ENCODE measurements at regions not wholly inside any gene's neighbourhood (a gene's known extent, or its start where the extent isn't known, plus 50 kb on each side); places are given as distances from the start of the nearest gene placed in this dataset.
"Not testable (repeated sequence)": the region's sequence is repeated elsewhere in the genome, so short reads cannot be mapped to it uniquely, and the experiment has no call there.

GRCh38 chr9:82116556-82116955, 128.0 kb downstream of the SPATA31D1 start:
- DNase-seq (ENCODE audit: low read depth, low spot score), result peak; percentile 11

DNA sequence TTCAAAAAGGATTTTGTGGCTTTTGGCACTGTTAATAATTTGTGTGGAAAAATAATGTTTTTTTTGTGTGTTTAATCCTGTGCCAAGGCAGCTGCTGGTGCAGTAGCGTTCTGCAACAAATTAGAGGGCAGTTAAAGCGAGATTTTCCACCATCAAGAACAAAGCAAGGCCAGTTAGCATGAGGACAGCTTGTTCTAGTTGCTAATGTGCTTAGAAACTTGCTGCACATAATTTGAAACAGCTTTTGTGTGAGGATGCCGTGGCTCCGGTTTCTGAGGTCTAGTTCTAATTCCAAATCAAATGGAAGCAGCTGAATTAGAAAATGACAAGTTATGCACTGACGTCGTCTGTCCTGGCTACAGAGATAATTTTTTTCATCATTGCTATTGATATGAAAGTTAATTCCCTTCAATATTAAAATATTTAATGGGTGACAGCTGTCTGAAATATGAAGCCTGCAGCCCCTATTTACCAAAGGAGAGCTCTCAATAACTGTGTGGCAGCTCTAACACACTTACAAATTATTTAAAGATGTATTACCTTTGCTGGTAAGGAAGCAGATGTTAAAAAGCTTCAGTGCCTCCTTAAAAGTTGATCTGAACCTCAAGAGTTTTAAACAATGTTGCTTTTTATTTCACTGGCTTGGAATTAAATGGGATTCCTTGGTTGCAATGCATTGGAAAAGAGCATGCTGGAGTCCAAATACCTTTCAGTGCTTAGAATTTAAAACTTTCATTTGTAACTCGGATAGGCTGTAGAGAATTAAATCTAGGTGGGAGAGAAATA, 128.6 kb downstream of the SPATA31D1 start:
- peak; percentile 18 for DNase-seq (ENCODE audit: low read depth, low spot score)

- DNase-seq (ENCODE audit: low read depth, low spot score), result no peak
Measured at GRCh38 chr9:82122731-82123130, 134.2 kb downstream of the SPATA31D1 start.

GRCh38 chr9:82124090-82124489, 135.5 kb downstream of the SPATA31D1 start:
- no peak for DNase-seq (ENCODE audit: low read depth, low spot score)

DNA sequence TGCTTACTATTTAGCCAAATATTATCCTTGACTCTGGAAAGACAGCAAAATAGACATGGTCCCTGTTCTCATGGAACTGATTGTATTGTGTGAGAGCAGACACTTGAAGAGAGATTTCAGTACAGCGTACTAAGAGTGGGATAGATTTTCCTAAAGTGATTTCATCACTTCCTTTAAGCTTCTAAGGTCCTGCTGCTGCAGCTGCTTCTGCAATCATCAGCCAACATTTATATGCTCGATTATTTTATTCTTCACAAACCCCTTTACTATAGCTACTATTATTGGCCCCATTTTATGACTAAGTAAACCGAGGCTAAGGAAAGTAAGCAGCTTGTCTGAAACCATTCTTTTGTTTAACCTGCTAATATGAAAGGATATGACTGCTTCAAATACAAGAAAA, 137.7 kb downstream of the SPATA31D1 start:
- DNase-seq (ENCODE audit: low read depth, low spot score), result no peak

DNA sequence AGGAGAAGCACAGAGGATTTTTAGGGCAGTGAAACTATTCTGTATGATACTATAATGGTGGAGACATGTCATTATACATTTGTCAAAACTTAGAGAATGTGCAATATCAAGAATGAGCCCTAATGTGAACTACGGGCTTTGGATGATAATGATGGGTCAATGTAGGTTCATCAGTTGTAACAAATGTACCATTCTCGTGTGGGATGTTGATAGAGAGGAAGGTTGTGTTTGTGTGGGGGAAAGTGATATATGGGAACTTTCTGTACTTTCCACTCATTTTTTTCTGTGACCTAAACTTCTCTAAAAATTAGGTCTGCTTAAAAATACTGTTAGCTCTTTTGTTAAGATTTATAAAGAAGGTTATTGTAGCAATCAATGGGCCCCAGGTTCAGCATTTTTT, 138.9 kb downstream of the SPATA31D1 start:
- no peak for DNase-seq (ENCODE audit: low read depth, low spot score)

DNA sequence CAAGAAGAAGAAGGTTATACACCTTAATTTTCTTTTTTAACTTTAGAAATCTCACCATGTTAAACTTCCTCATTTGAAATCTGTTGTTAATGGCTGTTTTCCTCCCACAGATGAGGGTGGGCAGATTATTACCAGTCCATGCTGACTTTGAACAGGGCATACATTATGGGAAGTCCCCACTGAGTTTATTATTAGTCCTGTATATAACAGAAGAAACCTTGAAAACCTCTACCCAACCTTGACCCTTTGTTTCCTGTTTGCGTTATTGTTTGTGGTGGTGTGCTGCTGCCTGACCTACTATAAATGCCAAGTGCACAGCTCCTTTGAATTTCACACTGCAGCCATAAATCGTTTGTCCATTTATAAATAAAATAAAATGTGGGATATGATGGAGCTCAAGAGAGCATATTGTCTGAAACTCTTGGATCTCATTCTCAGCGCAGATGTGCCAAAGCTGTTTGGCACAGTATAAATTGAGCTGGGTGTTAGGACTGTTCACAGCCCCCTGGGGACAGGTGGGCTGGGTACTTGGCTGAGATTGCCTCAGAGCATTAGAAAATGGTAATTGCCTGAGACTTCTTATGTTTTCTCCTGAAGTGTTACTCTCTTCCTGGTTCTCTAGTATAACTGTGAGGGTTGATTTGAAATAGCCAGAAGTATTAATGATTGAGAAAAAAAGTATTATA, 139.6 kb downstream of the SPATA31D1 start:
- no peak for DNase-seq (ENCODE audit: low read depth, low spot score)

- no peak for DNase-seq (ENCODE audit: low read depth, low spot score)
Measured at GRCh38 chr9:82129708-82130107, 141.1 kb downstream of the SPATA31D1 start.

DNA sequence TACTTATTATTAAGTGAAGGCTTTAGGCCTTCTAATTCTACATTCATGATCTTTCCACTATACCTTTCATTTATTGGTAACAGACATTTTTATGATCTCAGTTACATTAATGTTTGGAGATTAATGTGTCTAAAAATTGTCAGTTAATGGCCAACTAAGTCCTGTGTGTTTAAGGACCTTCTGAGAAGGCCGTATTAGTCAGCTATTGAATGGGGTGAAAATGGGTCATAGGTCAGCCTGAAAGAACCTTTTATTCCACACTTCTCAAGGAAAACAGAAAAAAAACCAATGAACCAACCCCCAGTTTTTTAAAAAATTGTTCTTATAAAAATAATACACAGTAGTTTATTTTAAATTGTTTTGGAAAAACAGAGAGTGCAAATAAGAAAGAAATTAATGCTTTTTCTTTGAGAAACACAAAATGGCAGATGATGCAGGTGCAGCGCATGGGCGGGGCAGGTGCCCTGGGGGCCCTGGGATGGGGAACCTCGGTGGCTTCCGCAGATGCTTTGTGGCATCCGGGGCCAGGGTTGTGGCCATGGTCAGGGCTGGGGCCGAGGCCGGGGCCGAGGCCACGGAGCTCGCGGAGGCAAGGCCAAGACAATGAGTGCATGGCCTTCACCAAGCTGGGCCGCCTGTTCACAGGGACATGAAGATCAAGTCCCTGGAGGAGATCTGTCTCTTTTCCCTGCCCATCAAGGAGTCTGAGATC, 141.9 kb downstream of the SPATA31D1 start:
- DNase-seq (ENCODE audit: low read depth, low spot score), result no peak

DNA sequence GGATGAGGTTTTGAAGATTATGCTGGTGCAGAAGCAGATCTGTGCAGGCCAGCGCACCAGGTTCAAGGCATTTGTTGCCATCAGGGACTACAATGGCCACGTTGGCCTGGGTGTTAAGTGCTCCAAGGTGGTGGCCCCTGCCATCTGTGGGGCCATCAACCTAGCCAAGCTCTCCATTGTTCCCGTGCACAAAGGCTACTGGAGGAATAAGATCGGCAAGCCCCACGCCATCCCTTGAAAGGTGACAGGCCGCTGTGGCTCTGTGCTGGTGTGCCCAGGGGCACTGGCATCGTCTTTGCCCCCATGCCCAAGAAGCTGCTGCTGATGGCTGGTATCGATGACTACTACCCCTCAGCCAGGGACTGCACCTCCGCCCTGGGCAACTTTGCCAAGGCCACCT, 142.5 kb downstream of the SPATA31D1 start:
- no peak for DNase-seq (ENCODE audit: low read depth, low spot score)

DNA sequence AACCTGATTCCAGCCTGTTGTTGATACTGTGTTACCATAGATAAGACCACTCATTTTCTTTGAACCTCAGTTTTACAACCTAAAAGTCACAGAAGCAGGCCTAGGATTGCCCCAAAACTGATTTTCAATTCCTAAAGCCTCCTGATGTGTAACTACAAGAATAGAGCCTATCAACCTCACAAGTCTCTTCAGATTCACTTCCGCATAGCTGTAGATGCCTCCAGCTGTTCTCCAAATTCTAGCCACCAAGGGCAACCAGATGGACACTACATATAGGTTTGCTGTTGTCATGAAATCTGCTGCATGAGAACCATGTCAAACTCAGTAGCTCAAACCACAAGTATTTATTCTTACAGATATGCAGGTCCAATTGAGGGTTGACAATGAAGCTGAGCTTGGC, 143.5 kb downstream of the SPATA31D1 start:
- DNase-seq (ENCODE audit: low read depth, low spot score), result no peak

- DNase-seq (ENCODE audit: low read depth, low spot score), result no peak
Measured at GRCh38 chr9:82134010-82134409, 145.4 kb downstream of the SPATA31D1 start.

DNA sequence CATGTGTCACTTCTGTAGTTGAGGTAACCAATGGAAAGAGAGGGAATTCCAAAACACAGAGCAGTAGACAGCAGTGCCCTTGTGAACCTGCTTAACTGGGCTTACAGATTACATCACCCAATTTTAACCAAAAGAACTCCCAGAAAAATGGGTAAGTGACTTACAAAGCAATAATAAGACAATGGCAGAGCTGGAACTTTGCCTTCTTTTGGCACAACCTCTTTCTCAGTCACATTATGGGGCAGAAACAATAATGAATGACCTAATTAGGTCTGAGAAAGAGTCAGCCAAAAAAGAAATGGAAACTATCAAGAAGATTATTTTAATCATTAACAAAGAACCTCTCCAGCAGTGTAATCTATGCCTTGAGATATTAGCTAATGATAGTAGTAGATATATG, 146.5 kb downstream of the SPATA31D1 start:
- no peak for DNase-seq (ENCODE audit: low read depth, low spot score)

DNA sequence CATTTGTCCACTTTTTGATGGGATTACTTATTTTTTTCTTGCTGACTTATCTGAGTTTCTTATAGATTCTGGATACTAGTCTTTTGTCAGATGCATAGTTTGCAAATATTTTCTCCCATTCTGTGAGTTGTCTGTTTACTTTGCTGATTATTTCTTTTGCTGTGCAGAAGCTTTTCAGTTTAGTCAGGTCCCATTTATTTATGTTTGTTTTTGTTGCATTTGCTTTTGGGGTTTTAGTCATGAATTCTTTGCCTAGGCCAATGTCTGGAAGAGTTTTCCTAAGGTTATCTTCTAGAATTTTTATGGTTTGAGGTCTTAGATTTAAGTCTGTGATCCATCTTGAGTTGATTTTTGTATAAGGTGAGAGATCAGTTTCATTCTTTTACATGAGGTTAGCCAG, 149.5 kb downstream of the SPATA31D1 start:
- DNase-seq (ENCODE audit: low read depth, low spot score), result not testable (repeated sequence)

DNA sequence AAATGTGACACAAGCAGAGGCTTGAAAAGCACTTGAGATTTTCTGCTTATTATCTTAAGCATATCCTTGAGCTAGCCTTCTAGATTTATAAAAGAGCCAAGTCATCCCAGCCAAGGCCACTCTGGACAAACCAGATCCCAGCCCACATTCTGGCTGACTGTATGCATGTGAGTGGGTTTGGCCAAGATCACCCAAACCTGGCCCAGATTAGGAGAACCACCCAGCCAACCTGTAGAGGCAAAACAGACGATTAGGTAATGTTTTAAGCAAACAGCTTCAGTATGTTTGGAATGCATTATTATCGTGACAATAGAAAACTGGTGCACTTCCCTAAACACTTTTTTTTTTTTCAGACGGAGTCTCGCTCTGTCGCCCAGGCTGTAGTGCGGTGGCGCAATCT, 151.9 kb downstream of the SPATA31D1 start:
- no peak for DNase-seq (ENCODE audit: low read depth, low spot score)

DNA sequence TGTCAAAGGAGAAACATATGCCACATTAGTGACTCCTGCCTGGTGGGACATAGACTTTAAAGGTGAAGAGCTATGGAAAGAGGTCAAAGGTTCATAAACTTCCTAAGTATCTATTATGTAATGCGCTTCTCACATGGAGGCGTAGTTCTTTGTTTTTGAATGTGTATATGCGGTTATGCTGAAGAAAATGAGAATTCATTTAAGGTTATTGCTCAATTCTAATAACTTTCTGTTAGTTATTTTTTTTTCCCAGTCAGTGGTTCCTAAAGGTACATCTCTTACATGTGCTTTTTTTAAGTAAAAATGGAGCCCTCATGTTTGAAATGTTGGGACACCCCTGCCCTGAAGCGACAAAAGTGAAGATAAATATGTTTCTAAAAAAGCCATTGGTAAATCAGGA, 156.2 kb downstream of the SPATA31D1 start:
- DNase-seq (ENCODE audit: low read depth, low spot score), result no peak

DNA sequence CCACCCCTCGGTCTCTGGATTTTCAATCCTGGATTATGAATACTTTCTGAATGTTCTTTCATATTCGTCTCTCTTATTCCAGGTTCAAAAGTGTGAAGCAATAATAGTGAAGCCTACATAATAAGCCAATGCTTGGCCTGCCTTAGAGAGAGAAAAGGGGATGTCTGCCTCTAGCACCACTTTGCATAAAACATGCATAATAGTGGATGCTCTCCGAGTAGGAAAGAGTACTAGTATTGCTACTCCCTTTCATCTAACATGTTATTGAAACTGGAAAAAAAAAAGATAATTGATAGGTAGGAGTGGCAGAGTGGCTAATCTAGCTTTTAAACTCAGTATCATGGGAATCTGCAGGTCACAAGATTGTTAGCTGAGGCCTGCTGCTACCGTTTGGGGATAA, 158.1 kb downstream of the SPATA31D1 start:
- no peak for DNase-seq (ENCODE audit: low read depth, low spot score)

GRCh38 chr9:82147798-82148425, 159.3 kb downstream of the SPATA31D1 start:
- DNase-seq (ENCODE audit: low read depth, low spot score), result no peak

DNA sequence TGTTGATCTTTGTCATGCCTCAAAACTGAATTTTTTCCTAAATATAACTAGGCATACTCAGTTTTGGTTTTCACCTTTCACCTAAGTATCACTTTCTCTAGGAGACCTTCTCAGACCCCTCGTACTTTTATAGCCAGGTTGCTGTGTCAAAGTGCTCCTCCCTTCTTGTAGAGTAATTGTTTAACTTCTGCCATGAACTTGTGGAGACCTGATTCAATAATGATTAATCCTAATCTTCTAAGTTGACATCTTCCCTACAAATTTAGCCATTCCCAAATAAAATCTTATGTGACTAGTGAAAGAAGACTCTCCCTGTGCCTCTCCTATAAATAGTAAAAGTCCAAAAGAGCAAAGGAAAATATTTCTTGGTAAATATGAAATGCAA, 159.8 kb downstream of the SPATA31D1 start:
- DNase-seq (ENCODE audit: low read depth, low spot score), result no peak

GRCh38 chr9:82148901-82149461, 160.4 kb downstream of the SPATA31D1 start:
- peak; percentile 39 for DNase-seq (ENCODE audit: low read depth, low spot score)

DNA sequence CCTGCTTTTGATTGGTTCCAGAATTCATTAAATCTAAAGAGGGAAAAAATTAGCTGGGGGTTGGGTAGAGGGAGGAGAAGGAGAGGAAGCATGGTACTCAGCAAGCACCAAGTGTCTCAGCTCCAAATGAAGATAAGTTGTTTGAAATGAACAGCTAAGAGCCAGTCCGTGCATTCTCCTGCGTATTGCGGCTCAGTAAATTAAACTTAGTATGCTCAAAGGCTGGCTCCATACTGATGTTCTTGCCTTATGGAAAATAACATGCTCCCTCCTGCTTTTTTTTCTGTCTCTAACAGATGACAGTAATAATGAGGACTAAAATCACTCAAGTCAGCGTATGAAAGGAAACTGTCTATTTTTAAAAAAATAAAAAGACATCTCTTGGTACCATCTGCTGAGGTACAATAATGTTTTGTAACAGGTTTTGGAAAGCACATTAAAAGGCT, 161.0 kb downstream of the SPATA31D1 start:
- DNase-seq (ENCODE audit: low read depth, low spot score), result no peak

- DNase-seq (ENCODE audit: low read depth, low spot score), result no peak
Measured at GRCh38 chr9:82152181-82152580, 163.6 kb downstream of the SPATA31D1 start.

All from brain pericyte (primary cell).